HCT116 (cell line): ENCODE measurements at regions not wholly inside any gene's neighbourhood (a gene's known extent, or its start where the extent isn't known, plus 50 kb on each side); places are given as distances from the start of the nearest gene placed in this dataset.

Experiments used
- ATAC-seq: fragments of 200-7000 bp; cut with Tn5 transposase; 2 replicates; pipeline ENCODE4 v1.9.1; 2020; ENCODE audit warnings: mild to moderate bottlenecking, moderate library complexity
- BruUV-seq: library from RNA; stranded (reverse); fragments of 400-500 nt; replicated peaks from 2 replicates; lab custom pipeline; 2021; lab: Mats Ljungman, UMichigan
- CTCF ChIA-PET: fragments of 300-600 bp; sonication (Branson Sonifier 250); formaldehyde crosslinking; loops from one replicate; lab custom pipeline; 2021; ENCODE audit warnings: antibody characterized with exemption; lab: Charles Lee
- POLR2A ChIA-PET: fragments of 300-600, 350-600 bp; sonication (Branson Sonifier 250); formaldehyde crosslinking; loops from one replicate; lab custom pipeline; 2021; ENCODE audit warnings: antibody characterized with exemption; lab: Charles Lee
- RAD21 ChIA-PET, 2 experiments: fragments of 300-600 bp; sonication (Branson Sonifier 250); formaldehyde crosslinking; loops; one replicate each; lab custom pipeline; 2023; ENCODE audit warnings: low total read pairs in 2 of 2; ENCODE audit not compliant: uncharacterized antibody in 2 of 2, unreplicated experiment in 2 of 2, low non-redundant PET in 1 of 2; lab: Charles Lee
- DNase-seq: peaks from one replicate; pipeline ENCODE4 v3.0.0-alpha.2; 2010; ENCODE audit warnings: low read depth, low spot score
- H2AFZ ChIP-seq: fragments of 200-600 bp; shearing (Covaris generic), sonication (generic); 2 replicates; pipeline ENCODE4 v1.6.1; 2017; ENCODE audit warnings: low read depth, mixed run types, mixed read lengths, antibody characterized with exemption, low read length; ENCODE audit not compliant: poor library complexity, severe bottlenecking
- H3K27ac ChIP-seq: 2 replicates; pipeline ENCODE4 v1.5.1; 2012; ENCODE audit warnings: low read depth, low read length
- H3K27me3 ChIP-seq: fragments of 200-600 bp; sonication (generic); 2 replicates; pipeline ENCODE4 v1.6.1; 2016; ENCODE audit warnings: mixed run types, low read length, mixed read lengths; ENCODE audit not compliant: insufficient read depth
- H3K36me3 ChIP-seq, 2 experiments: fragments of 200-500 bp in 1 of 2; fragments of 200-600 bp in 1 of 2; sonication (Bioruptor generic) in 1 of 2; sonication (generic) in 1 of 2; 2 replicates each; pipeline versions ENCODE4 v1.5.1 to v1.6.1; 2014 to 2016; ENCODE audit warnings: low read length in 2 of 2, inconsistent platforms in 1 of 2, mixed read lengths in 1 of 2, mixed run types in 1 of 2; ENCODE audit not compliant: insufficient read depth in 2 of 2, control insufficient read depth in 1 of 2
- H3K4me1 ChIP-seq, 2 experiments: fragments of 200-600 bp in 1 of 2; sonication (generic) in 1 of 2; 2 replicates each; pipeline versions ENCODE4 v1.5.1 to v1.6.1; 2012 to 2017; ENCODE audit warnings: low read length in 2 of 2, inconsistent platforms in 1 of 2, mild to moderate bottlenecking in 1 of 2, mixed read lengths in 1 of 2, mixed run types in 1 of 2, moderate library complexity in 1 of 2; ENCODE audit not compliant: insufficient read depth in 2 of 2, control insufficient read depth in 1 of 2
- H3K4me2 ChIP-seq: fragments of 200-600 bp; sonication (generic); 2 replicates; pipeline ENCODE4 v1.6.1; 2017; ENCODE audit warnings: mixed run types, low read length, mixed read lengths
- H3K4me3 ChIP-seq, 2 experiments: fragments of 200-600 bp in 1 of 2; sonication (generic) in 1 of 2; replicated peaks in 1 of 2; 2 replicates each; pipeline ENCODE4 v1.5.1; 2011 to 2016; ENCODE audit warnings: low read length in 2 of 2, control low read depth in 1 of 2, low read depth in 1 of 2, mild to moderate bottlenecking in 1 of 2, mixed read lengths in 1 of 2, mixed run types in 1 of 2
- H3K79me2 ChIP-seq: fragments of 200-600 bp; sonication (generic); 2 replicates; pipeline ENCODE4 v1.6.1; 2017; ENCODE audit warnings: mild to moderate bottlenecking, mixed run types, low read length, moderate library complexity, mixed read lengths; ENCODE audit not compliant: insufficient read depth
- H3K9ac ChIP-seq: fragments of 200-600 bp; sonication (generic); 2 replicates; pipeline ENCODE4 v1.6.1; 2016; ENCODE audit warnings: low read length, mixed read lengths
- H3K9me2 ChIP-seq: fragments of 200-600 bp; sonication (generic), shearing (Covaris generic); 2 replicates; pipeline ENCODE4 v1.6.1; 2017; ENCODE audit warnings: mixed run types, mild to moderate bottlenecking, moderate library complexity; ENCODE audit not compliant: insufficient read depth
- H3K9me3 ChIP-seq, 2 experiments: fragments of 200-500 bp in 1 of 2; fragments of 200-600 bp in 1 of 2; sonication (Bioruptor generic) in 1 of 2; sonication (generic) in 1 of 2; 2 replicates each; pipeline ENCODE4 v1.6.1; 2014 to 2017; ENCODE audit warnings: low read length in 2 of 2, mixed read lengths in 2 of 2, inconsistent platforms in 1 of 2, low read depth in 1 of 2, mild to moderate bottlenecking in 1 of 2, mixed run types in 1 of 2, moderate library complexity in 1 of 2; ENCODE audit not compliant: control insufficient read depth in 1 of 2, insufficient read depth in 1 of 2
- H4K20me1 ChIP-seq: fragments of 200-600 bp; sonication (generic), shearing (Covaris generic); 2 replicates; pipeline ENCODE4 v1.6.1; 2017; ENCODE audit warnings: mixed run types, mild to moderate bottlenecking, moderate library complexity; ENCODE audit not compliant: insufficient read depth
- ELF1 ChIP-seq: IDR thresholded peaks from 2 replicates; pipeline ENCODE4 v1.6.1; 2012; ENCODE audit warnings: low read depth, borderline replicate concordance
- FOSL1 ChIP-seq: IDR thresholded peaks from 2 replicates; pipeline ENCODE4 v1.6.1; 2012; ENCODE audit warnings: low read depth
- JUND ChIP-seq: IDR thresholded peaks from 2 replicates; pipeline ENCODE4 v1.6.1; 2012
- POLR2A ChIP-seq: IDR thresholded peaks from 2 replicates; pipeline ENCODE4 v1.7.0; 2011; ENCODE audit warnings: borderline replicate concordance; ENCODE audit not compliant: insufficient read depth, insufficient read length; ENCODE audit errors: extremely low read depth
- SP1 ChIP-seq: IDR thresholded peaks from 2 replicates; pipeline ENCODE4 v1.6.1; 2012; ENCODE audit warnings: low read depth
- SRF ChIP-seq: IDR thresholded peaks from 2 replicates; pipeline ENCODE4 v1.6.1; 2012; ENCODE audit warnings: low read depth
- TCF7L2 ChIP-seq: IDR thresholded peaks from 2 replicates; pipeline ENCODE4 v1.7.0; 2011; ENCODE audit warnings: borderline replicate concordance, inconsistent platforms; ENCODE audit not compliant: insufficient read depth, insufficient read length; ENCODE audit errors: extremely low read depth
- YY1 ChIP-seq: IDR thresholded peaks from 2 replicates; pipeline ENCODE4 v1.6.1; 2011; ENCODE audit warnings: low read length, low read depth, moderate library complexity, mild to moderate bottlenecking; ENCODE audit not compliant: insufficient replicate concordance; ENCODE audit errors: extremely low read depth
- ZFX ChIP-seq: fragments of 450-650 bp; IDR thresholded peaks from 2 replicates; pipeline ENCODE4 v1.6.1; 2017
- ZNF274 ChIP-seq: fragments of 200-500 bp; sonication (Bioruptor generic); IDR thresholded peaks from 2 replicates; pipeline ENCODE4 v1.6.1; 2014; ENCODE audit warnings: mild to moderate bottlenecking, low read depth, low read length, inconsistent platforms
- intact Hi-C: fragments of 100-400 bp; cut with micrococcal nuclease; formaldehyde crosslinking; loops from 2 replicates; pipeline ENCODE4 v1.10.0; 2022
- TF ChIP-seq, protein P1 (sequence below): IDR thresholded peaks from 2 replicates; pipeline ENCODE4 v1.6.1; 2012; ENCODE audit warnings: low read depth

DNA sequence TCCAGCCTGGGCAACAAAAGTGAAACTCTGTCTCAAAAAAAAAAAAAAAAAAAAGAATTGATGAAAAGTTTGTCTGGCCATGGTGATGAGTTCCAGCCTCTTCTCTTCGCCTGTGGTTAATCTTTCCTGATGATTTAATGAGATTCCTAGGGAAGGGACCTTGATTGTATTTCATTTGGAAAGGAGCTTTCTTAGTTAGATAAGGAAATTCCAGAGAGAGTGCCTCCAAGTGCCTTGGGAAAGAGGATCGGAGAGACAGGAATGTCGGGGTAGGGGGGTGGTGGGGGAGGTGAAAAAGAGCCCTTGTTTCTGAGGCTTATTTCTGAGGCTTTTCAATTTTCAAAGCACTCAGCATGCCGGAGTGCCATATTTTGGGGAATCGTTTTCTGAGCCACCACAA lies 93.2 kb upstream of the SIAH1 start:
- TF ChIP-seq ZNF274 (no peak), SRF (no peak), ELF1 (no peak), YY1 (no peak), FOSL1 (no peak), SP1 (no peak), TCF7L2 (no peak), POLR2A (no peak), ZFX (no peak), JUND (no peak)
- TF ChIP-seq, protein P1, sequence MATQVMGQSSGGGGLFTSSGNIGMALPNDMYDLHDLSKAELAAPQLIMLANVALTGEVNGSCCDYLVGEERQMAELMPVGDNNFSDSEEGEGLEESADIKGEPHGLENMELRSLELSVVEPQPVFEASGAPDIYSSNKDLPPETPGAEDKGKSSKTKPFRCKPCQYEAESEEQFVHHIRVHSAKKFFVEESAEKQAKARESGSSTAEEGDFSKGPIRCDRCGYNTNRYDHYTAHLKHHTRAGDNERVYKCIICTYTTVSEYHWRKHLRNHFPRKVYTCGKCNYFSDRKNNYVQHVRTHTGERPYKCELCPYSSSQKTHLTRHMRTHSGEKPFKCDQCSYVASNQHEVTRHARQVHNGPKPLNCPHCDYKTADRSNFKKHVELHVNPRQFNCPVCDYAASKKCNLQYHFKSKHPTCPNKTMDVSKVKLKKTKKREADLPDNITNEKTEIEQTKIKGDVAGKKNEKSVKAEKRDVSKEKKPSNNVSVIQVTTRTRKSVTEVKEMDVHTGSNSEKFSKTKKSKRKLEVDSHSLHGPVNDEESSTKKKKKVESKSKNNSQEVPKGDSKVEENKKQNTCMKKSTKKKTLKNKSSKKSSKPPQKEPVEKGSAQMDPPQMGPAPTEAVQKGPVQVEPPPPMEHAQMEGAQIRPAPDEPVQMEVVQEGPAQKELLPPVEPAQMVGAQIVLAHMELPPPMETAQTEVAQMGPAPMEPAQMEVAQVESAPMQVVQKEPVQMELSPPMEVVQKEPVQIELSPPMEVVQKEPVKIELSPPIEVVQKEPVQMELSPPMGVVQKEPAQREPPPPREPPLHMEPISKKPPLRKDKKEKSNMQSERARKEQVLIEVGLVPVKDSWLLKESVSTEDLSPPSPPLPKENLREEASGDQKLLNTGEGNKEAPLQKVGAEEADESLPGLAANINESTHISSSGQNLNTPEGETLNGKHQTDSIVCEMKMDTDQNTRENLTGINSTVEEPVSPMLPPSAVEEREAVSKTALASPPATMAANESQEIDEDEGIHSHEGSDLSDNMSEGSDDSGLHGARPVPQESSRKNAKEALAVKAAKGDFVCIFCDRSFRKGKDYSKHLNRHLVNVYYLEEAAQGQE, result no peak
- no peak for DNase-seq
- H3K9me2 ChIP-seq, result no peaks in the 10 kb centered on the region
- intact Hi-C loops, result no loop called here
- no peak overlapping the region for H3K27ac ChIP-seq
- H3K9me3 ChIP-seq, result no peaks in the 10 kb centered on the region
- H3K36me3 ChIP-seq, result no peaks in the 10 kb centered on the region
- RAD21 ChIA-PET, result interaction anchor here in 1 of 2 experiments (0.7 kb wide), 1 partner anchor 125 kb away, joined by 3 read pairs; no protein-coding TSS in a partner anchor
- POLR2A ChIA-PET, result no interaction called here
- no TSS peak for BruUV-seq
- H3K4me3 ChIP-seq, result no peak overlapping the region
- no peak overlapping the region for H3K4me2 ChIP-seq
- no peaks in the 10 kb centered on the region for H4K20me1 ChIP-seq
- H2AFZ ChIP-seq, result no peak overlapping the region
- H3K27me3 ChIP-seq, result no peaks in the 10 kb centered on the region
- H3K4me1 ChIP-seq, result no peaks in the 10 kb centered on the region
- CTCF ChIA-PET, result no interaction called here
- no peak overlapping the region for H3K9ac ChIP-seq
- H3K79me2 ChIP-seq, result no peaks in the 10 kb centered on the region
- ATAC-seq, result no peak
